GM03348 (cell line): ENCODE measurements at regions not wholly inside any gene's neighbourhood (a gene's known extent, or its start where the extent isn't known, plus 50 kb on each side); places are given as distances from the start of the nearest gene placed in this dataset.

Experiments used
- DNase-seq: peaks from one replicate; pipeline ENCODE4 v3.0.0; 2012; ENCODE audit warnings: low spot score

DNA sequence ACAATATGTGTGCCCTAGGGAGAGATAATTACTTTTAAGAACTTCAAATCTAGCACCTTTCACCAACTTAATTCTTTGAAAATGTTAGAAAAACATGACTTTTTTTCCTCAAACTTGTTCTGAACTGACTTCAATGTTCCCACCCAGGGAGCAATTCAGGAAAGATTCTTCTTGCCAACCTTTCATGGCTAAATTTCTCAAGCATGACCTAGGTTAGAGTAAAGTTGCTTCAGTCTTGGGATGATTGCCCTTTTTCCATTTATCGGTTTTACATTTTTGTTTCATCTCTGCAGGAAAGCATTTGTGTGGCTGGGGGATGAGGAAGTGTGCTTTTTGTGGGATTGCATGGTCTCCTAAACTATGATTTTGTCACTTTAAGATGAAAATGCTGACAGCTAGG is 647.7 kb downstream of the LTN1 start:
- no peak for DNase-seq

DNA sequence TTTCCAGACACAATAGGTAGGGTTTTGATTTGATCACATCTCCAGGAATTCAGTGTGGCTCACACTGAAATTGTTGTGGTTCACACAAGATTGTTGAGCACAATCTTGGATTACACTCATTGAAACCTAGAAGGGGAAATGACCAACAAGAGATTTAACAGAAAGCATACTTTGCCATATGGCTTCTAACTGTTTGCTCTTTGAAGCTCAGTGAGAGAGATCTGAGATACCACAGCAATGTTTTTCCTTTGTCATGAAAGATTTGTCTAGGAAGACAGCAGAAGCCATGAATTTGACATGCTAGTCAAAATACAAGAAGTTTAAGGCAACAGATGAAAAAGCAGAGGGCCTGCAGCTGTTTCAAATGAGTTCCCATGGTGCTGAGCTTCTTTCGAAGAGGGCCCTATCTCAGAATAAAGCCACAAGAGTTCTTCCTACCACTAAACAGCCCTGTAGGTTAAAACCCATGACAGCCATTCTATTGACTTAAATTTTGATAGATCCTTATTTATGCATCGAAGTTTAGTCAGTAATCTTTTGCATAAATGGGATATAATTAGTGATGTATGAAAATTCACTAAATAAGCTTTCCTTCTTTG is 650.4 kb downstream of the LTN1 start:
- DNase-seq: peak; percentile 3

DNA sequence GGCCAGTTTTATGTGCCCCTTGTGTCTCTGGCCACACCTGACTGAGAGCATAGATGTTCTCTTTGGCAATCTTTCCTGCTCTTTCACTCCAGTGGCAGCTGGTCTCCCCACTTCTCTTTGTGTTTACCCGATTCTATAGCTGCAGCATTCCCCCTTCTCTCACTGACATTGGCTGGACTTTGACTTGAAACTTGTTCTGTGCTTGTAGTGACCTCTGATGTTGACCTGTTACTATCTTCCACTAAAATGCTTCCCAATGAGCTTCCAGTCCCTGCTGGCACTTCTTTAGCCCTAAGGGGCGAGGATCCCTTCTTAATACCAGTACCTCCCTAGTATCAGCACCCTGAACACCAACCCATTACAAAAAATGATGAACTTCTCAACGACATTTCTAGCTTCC is 653.3 kb downstream of the LTN1 start:
- no peak for DNase-seq

DNA sequence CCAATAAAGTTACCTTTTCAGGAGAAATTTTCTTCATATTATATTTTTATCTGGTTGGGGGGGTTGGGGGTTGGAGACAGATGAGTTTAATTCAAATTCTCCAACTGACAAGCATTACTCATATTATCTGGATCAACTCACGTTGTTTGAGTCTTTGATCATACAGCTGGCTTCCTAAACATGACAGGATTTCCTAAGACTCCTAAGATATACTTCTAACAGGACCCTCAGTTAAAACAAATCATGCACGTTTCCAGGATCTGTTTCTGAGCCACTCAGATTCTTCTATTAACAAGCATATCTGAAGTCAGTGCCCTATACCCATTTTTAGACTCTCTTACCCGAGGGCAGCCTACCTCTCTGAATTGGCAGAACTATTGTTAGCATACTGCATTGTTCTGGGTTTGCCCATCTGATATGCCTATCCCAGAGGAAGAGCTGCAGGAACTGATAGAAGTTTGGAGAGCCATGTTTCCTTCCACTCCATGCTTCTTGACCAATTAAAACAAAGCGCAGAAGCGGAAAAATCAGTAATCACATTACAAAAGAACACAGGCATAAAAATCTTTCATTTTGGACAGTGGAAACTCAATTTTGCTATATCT is 653.9 kb downstream of the LTN1 start:
- no peak for DNase-seq

DNA sequence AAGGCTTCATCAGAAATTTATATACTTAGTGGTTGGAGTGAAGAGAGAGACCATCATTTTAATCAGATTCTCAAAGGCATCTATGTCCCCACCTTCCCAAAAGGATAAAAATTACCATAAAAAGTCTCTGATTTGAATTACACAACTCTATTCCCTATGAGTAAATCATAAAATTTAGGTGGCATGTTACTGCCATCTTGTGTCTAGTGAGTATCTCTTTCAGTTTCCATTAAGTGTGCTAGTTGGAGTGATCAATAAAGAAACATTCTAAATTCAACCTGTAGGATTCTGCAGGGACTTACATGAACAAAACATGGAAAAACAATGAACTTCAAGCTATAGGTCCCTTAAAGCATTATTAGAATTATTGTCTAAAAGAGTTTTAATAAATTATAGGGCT is 655.4 kb downstream of the LTN1 start:
- peak; percentile 13 for DNase-seq

DNA sequence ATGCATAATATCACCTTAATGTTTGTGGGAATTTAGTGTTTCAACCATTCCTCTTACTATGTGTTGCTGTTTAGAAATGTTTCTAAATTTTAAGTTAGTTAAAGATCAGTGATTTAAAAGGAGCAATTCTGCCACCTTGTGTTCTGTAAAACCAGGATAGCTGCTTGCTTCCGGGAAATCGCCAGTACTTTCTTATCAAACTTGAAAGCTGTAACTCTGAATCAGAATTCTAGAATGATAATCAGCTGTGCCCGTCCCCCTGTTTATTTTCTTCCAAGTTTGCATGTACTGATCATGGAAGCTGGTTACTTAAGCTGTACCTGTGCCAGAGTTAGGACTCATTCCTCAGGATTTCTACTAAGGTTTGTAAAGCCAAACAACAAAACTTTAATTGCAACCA is 656.4 kb downstream of the LTN1 start:
- peak; percentile 49 for DNase-seq

DNA sequence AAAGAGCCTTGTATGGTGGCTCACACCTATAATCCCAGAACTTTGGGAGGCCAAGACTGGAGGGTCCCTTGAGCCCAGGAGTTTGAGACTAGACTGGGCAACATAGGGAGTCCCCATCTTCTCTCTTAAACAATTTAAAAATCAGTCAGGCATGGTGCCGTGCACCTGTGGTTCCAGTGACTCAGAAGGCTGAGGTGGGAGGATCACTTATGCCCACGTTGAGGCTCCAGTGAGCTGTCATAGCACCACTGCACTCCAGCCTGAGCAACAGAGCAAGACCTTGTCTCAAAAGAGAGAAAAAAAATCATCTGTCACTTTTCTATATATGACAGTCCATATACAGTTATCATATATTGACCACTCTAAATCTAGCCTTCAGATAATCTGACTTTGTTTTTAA is 658.3 kb downstream of the LTN1 start:
- no peak for DNase-seq

DNA sequence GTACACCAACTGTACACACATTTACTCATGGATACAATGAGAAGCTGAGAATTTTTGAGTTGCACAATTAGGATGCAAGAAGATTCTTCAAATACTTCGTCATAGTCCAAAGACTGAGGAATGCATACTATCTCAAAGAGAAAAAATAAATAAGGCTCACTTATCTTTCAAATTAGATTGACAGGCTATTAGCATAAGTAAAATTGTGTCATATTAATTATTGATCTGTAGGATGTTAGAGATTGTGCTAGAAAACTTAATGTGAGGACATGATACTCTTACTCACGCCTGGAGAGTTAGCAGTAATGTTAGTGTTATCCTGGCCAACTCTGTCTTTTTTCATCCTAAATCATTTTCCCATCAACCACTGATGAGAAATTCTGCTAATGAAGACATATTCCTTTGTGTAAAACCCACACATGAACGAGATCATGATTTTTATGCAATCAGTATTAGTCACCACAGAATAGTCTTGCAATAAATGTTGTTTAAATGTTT is 659.0 kb downstream of the LTN1 start:
- peak; percentile 32 for DNase-seq

DNA sequence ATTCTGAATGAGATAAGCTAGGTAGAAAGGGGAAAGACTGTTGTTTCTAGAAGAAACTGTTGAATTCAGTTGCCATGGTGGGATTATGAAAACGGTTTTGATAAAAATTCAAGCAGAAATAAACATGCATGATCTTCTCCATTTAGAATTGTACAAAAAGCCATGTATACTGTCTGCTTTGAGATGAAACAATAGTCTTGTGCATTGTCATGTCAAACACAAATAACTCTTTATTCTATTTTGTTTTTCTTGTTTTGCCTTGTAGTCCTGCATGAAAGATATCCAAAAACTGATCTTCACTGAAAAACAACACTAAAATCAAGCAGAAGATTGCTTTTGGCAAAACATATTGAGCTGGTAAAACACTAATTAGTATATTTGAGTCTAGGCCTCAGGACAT is 659.9 kb downstream of the LTN1 start:
- no peak for DNase-seq

DNA sequence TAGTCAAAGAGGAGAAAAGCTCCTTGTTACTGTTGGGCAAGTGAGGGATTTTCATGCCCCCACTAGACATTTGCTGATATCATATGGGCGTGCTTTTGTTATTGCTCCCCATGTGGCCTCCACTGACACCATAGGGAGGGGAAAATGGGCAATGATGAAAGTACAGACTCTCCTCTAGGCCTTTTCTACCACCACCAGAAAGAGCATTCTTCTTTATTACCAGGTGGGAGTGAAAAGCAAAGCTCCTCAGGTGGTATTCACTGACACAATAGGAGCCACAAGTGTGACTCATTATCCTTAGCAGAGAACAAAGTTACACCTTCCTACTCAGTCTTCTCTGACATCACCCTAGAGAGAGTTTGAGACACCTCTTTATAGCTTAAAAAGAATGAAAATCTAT is 667.1 kb downstream of the LTN1 start:
- no peak for DNase-seq

DNA sequence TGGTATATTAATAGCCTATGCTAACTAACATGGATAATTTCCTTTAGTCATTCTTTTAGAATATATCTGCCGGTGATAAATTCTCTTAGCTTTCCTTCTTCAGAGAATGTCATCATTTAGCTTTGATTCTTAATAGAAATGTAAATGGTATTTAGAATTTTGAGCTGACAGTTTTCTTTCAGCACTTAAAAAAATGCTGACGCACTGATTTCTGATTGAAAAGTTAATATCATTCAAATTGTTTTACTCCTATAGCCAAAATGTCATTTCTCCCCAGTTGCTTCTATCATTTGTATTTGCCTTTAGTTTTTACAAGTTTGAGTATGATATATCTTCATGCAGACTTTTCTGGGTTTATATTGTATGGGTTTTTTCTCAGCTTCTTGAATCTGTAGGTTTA is 668.0 kb downstream of the LTN1 start:
- DNase-seq: no peak

DNA sequence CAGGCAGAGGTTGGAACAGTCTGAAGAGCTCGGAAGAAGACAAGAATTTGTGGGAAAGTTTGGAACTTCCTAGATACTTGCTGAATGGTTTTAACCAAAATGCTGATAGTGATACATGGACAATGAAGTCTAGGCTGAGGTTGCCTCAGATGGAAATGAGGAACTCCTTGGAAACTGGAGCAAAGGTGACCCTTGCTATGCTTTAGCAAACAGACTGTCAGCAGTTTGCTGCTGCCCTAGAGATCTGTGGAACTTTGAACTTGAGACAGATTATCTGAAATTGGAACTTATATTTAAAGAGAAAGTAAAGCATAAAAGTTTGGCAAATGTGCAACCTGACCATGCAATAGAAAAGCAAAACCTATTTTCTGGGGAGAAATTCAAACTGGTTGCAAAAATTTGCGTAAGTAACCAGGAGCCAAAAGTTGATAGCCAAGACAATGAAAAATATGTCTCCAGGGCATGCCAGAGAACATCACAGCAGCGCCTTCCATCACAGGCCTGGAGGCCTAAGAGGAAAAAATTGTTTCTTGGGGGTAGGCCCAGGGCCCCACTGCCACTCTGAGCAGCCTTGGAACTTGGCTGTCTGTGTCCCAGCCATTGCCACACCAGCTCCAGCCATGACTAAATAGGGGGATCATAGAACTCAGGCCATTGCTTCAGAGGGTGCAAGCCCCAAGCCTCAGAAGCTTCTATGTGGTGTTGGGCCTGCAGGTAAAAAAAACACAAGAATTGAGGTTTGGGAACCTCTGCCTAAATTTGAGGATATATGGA is 675.3 kb downstream of the LTN1 start:
- DNase-seq: no peak

DNA sequence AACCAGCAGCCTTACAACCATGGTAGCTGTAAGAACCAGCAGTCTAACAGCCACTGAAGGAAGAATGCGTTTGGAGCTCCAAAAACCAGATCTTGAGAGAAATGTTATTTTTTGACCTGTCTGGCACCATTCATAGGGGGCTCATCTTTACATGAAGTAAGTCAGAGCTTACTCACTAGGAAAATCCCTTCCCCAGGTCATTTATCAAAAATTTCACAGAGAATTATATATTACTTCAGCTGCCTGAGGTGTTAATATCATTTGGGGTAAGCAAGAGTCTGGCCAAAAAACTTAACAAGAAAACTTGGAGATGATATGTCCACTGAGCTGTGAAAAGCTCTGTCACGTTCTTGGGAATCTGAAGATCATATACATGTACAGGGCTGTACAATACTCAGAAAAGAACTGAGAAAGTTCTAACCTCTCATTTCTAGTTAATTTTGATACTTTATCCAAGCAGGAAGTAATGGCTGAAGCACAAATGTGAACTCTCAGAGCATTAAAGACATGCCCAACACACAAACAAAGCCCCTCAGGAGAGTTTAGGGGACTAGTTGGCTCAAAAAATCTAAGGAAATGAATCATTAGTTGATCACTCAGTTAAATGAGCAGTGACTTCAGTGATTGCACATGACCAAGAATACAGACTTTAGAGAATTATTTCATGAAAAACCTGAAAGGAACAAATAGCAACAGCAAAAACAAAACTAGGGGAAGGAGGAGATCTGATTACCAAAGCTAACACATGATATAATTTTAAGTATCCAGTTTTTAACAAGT is 681.1 kb downstream of the LTN1 start:
- DNase-seq: no peak

DNA sequence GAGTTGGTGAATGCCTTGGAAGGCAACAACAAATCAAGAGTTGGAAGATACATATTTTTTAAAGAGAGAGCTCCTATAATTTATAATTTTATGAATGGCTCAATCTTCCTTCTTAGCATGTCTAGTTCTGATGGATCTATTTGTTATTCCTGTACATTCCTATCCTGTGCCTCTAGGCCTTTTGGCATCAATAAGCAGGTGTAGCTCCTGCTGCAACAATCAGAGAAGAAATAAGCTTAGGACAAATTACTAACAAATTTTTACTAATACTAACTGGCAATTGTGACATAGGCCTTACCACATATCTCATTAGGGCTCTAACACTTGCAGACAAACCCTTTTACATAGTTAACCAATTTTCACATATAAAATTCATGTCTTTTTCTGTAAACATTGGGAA is 682.0 kb downstream of the LTN1 start:
- DNase-seq: no peak

DNA sequence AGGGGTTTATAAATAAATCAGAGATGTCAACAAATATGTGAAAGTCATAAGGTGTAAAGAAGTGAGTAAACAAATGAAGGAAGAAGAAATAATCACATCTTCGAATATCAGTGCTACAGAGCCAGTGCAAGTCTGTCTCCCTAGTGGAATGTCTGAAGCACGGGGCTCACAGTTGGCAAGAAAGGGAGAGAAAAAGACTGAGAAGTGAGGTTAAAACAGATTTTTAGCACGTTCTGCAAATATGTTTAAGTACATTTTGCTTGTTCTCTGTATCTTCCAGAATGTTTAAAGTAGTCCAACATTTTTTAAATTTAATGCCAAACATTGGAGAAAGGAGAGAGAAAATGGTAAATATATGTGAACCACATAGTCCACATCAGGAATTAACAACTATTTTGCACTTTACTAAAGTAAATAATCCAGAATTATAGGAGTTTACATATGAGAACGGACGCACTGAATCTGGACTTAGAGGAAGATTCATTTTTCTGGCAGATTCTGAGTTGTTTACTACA is 682.4 kb downstream of the LTN1 start:
- DNase-seq: no peak

DNA sequence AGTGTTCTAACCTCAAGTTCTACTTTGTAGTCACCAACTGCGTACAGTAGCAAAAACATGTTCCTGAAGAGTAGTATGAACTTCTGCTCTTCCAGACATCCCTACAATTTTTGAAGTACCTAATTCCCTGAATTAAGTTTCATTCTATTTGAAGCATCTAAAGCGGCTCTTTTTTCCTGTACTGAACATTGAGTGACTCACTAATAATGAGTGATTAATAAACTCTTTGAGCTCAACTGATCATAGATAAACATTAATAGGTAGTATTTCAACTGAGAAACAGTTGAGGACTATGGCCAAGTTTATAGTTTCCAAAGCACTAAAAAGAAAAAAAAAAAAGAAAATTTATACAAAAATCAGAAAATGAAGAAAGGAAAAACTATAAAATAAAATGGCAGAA is 683.1 kb downstream of the LTN1 start:
- no peak for DNase-seq

DNA sequence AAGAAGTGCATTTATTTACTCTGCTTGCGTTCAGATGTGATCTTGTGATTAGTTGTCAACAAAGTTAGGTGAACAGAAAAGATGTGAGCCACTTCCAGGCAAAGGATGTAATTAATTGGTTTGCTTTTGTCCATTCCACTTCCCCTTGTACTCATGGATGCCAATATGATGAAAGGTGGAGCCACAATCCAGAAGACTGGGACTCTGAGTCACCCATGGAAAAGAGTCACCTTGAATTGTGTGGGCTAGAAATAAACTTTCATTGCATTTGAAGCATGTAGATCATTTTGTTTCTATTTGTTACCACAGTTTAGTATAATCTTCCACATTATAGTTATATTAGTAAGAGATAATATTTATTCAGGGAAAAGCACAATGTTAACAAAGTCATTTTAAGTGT is 684.2 kb downstream of the LTN1 start:
- DNase-seq: peak; percentile 6

DNA sequence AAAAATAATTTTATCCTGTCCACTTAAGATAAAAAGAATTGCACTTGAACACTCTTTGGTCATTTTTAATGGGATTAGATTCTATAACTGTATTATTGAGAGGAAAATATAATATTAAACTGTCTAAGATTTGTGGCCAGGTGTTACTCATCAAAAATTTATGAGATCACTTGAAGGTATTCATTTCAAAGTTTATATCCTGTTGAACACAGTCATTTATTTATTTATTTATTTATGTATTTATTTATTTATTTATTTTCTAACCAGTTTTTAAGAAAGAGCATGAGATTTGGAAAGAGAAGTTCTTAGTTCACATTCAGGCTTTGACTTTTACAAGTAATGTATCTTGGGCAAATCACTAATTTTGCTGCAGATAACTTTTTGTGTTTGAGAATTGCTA is 692.7 kb downstream of the LTN1 start:
- no peak for DNase-seq

DNA sequence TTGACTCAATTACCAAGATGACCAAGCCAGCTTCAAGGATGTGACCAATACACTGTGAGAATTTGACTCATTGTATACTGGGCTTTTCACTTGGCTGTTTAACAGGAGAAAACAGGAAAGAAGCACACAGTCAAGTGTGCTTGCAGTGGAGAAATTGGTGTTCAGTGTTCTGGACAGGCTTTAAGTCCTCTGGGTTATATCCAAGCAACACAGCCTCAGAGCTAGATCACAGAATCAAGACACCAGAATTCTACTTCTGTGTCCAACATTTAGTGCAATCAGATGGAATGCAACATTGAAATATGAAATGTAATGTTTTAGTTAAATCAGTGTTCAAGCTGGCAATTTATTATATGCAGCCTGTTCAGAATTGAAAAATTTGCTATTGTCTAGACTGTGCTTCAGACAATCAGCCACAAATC is 694.4 kb downstream of the LTN1 start:
- peak; percentile 41 for DNase-seq

DNA sequence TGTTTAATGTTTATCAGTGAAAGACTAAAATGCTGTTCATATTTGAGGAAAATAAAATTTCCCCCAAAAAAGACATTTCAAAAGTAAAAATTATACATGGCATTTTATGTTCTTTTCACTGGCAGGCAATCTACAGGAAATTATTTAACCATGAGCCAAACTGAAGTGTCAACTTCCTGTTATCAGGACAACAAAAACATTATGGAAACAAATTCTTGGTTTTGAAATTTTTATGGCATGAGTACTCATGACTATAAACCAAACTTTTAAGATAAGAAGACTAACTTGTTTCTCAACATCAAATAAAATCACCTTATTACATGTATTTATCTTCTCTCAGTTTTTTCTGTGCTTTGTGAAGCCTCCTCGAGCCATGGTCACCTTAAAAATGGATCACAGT is 698.6 kb downstream of the LTN1 start:
- DNase-seq: peak; percentile 18

DNA sequence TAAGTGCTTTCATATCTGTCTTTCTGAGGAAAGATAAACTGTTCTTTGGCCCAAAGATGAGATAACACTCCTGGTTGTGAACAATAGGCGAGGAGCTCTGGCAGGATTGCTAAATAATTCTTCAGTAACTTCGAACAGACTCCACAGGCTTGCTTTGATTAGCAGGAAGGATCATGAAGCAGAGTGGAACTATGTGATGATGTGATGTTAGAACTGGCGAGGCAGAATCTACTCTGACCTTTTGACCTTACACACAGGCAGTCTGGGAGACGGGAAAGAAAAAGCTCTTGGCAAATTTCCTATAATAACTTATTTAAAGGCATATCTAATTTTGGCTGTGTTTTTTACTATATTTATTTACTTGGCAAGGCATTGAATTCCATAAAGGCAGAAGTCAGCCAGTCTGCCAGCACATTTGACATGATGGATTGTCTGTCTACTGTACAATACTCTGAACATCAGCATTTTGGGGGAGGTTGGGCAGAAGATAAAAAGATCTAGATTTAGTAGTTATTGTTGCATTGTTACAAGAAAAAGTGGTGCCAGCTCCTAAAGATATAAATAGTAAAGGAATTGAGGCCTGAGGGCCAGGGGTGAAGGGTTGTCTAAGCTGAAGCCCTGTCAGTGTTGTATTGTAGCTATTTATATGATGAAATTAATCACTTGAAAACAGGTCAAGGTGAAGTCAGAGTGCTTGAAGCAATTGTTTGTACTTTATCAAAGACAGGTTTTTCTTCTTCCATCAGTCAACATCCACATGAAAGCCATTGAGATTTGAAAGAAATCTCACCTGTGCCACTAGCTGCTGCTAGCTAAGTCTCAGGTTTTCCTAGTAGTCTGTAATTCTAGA is 708.8 kb downstream of the LTN1 start:
- peak; percentile 67 for DNase-seq
